NB4 (cell line): ENCODE measurements at regions not wholly inside any gene's neighbourhood (a gene's known extent, or its start where the extent isn't known, plus 50 kb on each side); places are given as distances from the start of the nearest gene placed in this dataset.

Source experiments
- MAX ChIP-seq: IDR thresholded peaks from 2 replicates; pipeline ENCODE4 v1.6.1; 2011; ENCODE audit warnings: low read depth, low read length
- MYC ChIP-seq: IDR thresholded peaks from 2 replicates; pipeline ENCODE4 v1.6.1; 2011; ENCODE audit warnings: low read depth, low read length
- POLR2A ChIP-seq: IDR thresholded peaks from 2 replicates; pipeline ENCODE4 v1.6.1; 2011; ENCODE audit warnings: mild to moderate bottlenecking; ENCODE audit not compliant: insufficient read length; ENCODE audit errors: extremely low read depth
- TF ChIP-seq, protein P1 (sequence below): IDR thresholded peaks from one replicate; pipeline ENCODE4 v1.5.1; 2012; ENCODE audit warnings: low read depth, low read length

- TF ChIP-seq POLR2A (no peak), MAX (no peak), MYC (no peak)
- TF ChIP-seq, protein P1, sequence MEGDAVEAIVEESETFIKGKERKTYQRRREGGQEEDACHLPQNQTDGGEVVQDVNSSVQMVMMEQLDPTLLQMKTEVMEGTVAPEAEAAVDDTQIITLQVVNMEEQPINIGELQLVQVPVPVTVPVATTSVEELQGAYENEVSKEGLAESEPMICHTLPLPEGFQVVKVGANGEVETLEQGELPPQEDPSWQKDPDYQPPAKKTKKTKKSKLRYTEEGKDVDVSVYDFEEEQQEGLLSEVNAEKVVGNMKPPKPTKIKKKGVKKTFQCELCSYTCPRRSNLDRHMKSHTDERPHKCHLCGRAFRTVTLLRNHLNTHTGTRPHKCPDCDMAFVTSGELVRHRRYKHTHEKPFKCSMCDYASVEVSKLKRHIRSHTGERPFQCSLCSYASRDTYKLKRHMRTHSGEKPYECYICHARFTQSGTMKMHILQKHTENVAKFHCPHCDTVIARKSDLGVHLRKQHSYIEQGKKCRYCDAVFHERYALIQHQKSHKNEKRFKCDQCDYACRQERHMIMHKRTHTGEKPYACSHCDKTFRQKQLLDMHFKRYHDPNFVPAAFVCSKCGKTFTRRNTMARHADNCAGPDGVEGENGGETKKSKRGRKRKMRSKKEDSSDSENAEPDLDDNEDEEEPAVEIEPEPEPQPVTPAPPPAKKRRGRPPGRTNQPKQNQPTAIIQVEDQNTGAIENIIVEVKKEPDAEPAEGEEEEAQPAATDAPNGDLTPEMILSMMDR: no peak
Observed at GRCh38 chr16:61195006-61195405, 841.2 kb downstream of the CDH8 start.
